ENCODE measurements at regions not wholly inside any gene's neighbourhood (a gene's known extent, or its start where the extent isn't known, plus 50 kb on each side); places are given as distances from the start of the nearest gene placed in this dataset.

GRCh38 chr6:81450180-81450579, 302.3 kb downstream of the TENT5A start:
- H3K27ac ChIP-seq (ENCODE audit: low read depth, low read length, poor library complexity, severe bottlenecking): no peak overlapping the region
- no peak for TF ChIP-seq EZH2 (IDR thresholded peaks at IDR 0.05; ENCODE audit: borderline replicate concordance, low read depth, low read length, poor library complexity, severe bottlenecking)
- peak; percentile 29; the same call in 1 of the 2 replicates for TF ChIP-seq CTCF (conservative IDR thresholded peaks at IDR 0.05; ENCODE audit: low read depth, low read length)
- intact Hi-C loops (cut with micrococcal nuclease; ENCODE audit: unreplicated experiment): loop anchor here (5.0 kb wide), 1 partner anchor 302 kb away; the partner anchor contains the start of gene TENT5A

GRCh38 chr6:81446509-81446908, 306.0 kb downstream of the TENT5A start:
- Histone ChIP-seq H3K4me3 (ENCODE audit: low read depth, low read length, poor library complexity, severe bottlenecking) (no peak overlapping the region), H3K36me3 (ENCODE audit: insufficient read depth, low read length, poor library complexity, severe bottlenecking) (no peaks in the 10 kb centered on the region), H3K27me3 (replicated peaks; ENCODE audit: insufficient read depth, low read depth, low read length, poor library complexity) (no peaks in the 10 kb centered on the region), H3K9me3 (ENCODE audit: low read depth, low read length, poor library complexity, severe bottlenecking) (no peaks in the 10 kb centered on the region), H3K27ac (ENCODE audit: low read depth, low read length, poor library complexity, severe bottlenecking) (no peak overlapping the region), H3K4me1 (ENCODE audit: insufficient read depth, low read length, poor library complexity, severe bottlenecking) (peaks cover 2% of the 10 kb centered on the region)
- CTCF ChIA-PET: no interaction called here
- POLR2A ChIA-PET (ENCODE audit: low non-redundant PET): no interaction called here
- BruUV-seq (replicated peaks): no TSS peak
- TF ChIP-seq EZH2 (IDR thresholded peaks at IDR 0.05; ENCODE audit: borderline replicate concordance, low read depth, low read length, poor library complexity, severe bottlenecking) (no peak), CTCF (conservative IDR thresholded peaks at IDR 0.05; ENCODE audit: low read depth, low read length) (no peak)
- intact Hi-C loops (cut with micrococcal nuclease; ENCODE audit: unreplicated experiment): no loop called here
- no peak for DNase-seq (ENCODE audit: low spot score)

More at GRCh38 chr6:81450180-81450579, 302.3 kb downstream of the TENT5A start:
- Histone ChIP-seq H3K4me3 (ENCODE audit: low read depth, low read length, poor library complexity, severe bottlenecking) (no peak overlapping the region), H3K9me3 (ENCODE audit: low read depth, low read length, poor library complexity, severe bottlenecking) (no peaks in the 10 kb centered on the region), H3K27me3 (replicated peaks; ENCODE audit: insufficient read depth, low read depth, low read length, poor library complexity) (no peaks in the 10 kb centered on the region), H3K4me1 (ENCODE audit: insufficient read depth, low read length, poor library complexity, severe bottlenecking) (peaks cover 5% of the 10 kb centered on the region), H3K36me3 (ENCODE audit: insufficient read depth, low read length, poor library complexity, severe bottlenecking) (no peaks in the 10 kb centered on the region)
- DNase-seq (ENCODE audit: low spot score): peak; percentile 24
- ChIA-PET CTCF (no interaction called here), POLR2A (ENCODE audit: low non-redundant PET) (no interaction called here)
- no TSS peak for BruUV-seq (replicated peaks)

DNA sequence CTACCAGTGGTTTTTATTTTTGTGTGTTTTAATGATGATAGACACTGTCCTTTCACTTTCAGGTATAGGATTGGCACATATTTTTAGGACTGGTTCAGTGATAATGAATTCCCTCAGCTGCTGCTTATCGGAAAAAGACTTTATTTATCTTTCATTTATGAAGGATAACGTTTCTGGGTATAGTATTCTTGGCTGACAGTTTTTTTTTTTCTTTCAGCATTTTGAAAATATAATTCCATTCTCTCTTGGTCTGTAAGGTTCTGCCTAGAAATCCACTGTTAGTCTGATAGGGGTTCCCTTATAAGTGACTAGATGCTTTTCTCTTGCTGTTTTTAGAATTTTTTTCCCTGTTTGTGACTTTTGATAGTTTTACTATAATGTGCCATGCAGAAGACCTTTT, 313.1 kb downstream of the TENT5A start:
- ChIA-PET POLR2A (ENCODE audit: low non-redundant PET) (no interaction called here), CTCF (no interaction called here)
- peaks cover 5% of the 10 kb centered on the region for H3K9me3 ChIP-seq (ENCODE audit: low read depth, low read length, poor library complexity, severe bottlenecking)
- H3K27me3 ChIP-seq (replicated peaks; ENCODE audit: insufficient read depth, low read depth, low read length, poor library complexity): no peaks in the 10 kb centered on the region
- no peak overlapping the region for H3K27ac ChIP-seq (ENCODE audit: low read depth, low read length, poor library complexity, severe bottlenecking)
- no peaks in the 10 kb centered on the region for H3K4me1 ChIP-seq (ENCODE audit: insufficient read depth, low read length, poor library complexity, severe bottlenecking)
- BruUV-seq (replicated peaks): no TSS peak
- intact Hi-C loops (cut with micrococcal nuclease; ENCODE audit: unreplicated experiment): no loop called here
- DNase-seq (ENCODE audit: low spot score): no peak
- TF ChIP-seq EZH2 (IDR thresholded peaks at IDR 0.05; ENCODE audit: borderline replicate concordance, low read depth, low read length, poor library complexity, severe bottlenecking) (no peak), CTCF (conservative IDR thresholded peaks at IDR 0.05; ENCODE audit: low read depth, low read length) (no peak)
- H3K36me3 ChIP-seq (ENCODE audit: insufficient read depth, low read length, poor library complexity, severe bottlenecking): no peaks in the 10 kb centered on the region
- no peak overlapping the region for H3K4me3 ChIP-seq (ENCODE audit: low read depth, low read length, poor library complexity, severe bottlenecking)
